ENCODE measurements at regions not wholly inside any gene's neighbourhood (a gene's known extent, or its start where the extent isn't known, plus 50 kb on each side); places are given as distances from the start of the nearest gene placed in this dataset.

- Histone ChIP-seq H3K27ac (replicated peaks) (no peak overlapping the region), H3K4me1 (no peaks in the 10 kb centered on the region), H3K4me3 (no peak overlapping the region), H3K9me3 (replicated peaks) (no peaks in the 10 kb centered on the region), H3K27me3 (ENCODE audit: low read depth) (no peaks in the 10 kb centered on the region), H3K36me3 (no peaks in the 10 kb centered on the region)
- intact Hi-C loops (cut with micrococcal nuclease) = no loop called here
- DNase-seq = no peak
- no peak for TF ChIP-seq CTCF (IDR thresholded peaks at IDR 0.05; ENCODE audit: borderline replicate concordance)
Measured at GRCh38 chr1:172946814-172947507, 103.8 kb downstream of the TNFSF18 start.

GRCh38 chr1:172948457-172948856 lies 102.3 kb downstream of the TNFSF18 start:
- Histone ChIP-seq H3K4me3 (no peak overlapping the region), H3K9me3 (replicated peaks) (no peaks in the 10 kb centered on the region), H3K4me1 (no peaks in the 10 kb centered on the region), H3K27me3 (ENCODE audit: low read depth) (no peaks in the 10 kb centered on the region), H3K36me3 (no peaks in the 10 kb centered on the region), H3K27ac (replicated peaks) (no peak overlapping the region)
- intact Hi-C loops (cut with micrococcal nuclease) = no loop called here
- TF ChIP-seq CTCF (IDR thresholded peaks at IDR 0.05; ENCODE audit: borderline replicate concordance) = no peak
- no peak for DNase-seq

GRCh38 chr1:172949096-172949495 lies 101.6 kb downstream of the TNFSF18 start:
- Histone ChIP-seq H3K27ac (replicated peaks) (no peak overlapping the region), H3K4me3 (no peak overlapping the region), H3K27me3 (ENCODE audit: low read depth) (no peaks in the 10 kb centered on the region), H3K36me3 (no peaks in the 10 kb centered on the region), H3K4me1 (no peaks in the 10 kb centered on the region), H3K9me3 (replicated peaks) (no peaks in the 10 kb centered on the region)
- intact Hi-C loops (cut with micrococcal nuclease) = no loop called here
- DNase-seq = no peak
- no peak for TF ChIP-seq CTCF (IDR thresholded peaks at IDR 0.05; ENCODE audit: borderline replicate concordance)

- Histone ChIP-seq H3K27me3 (ENCODE audit: low read depth) (no peaks in the 10 kb centered on the region), H3K27ac (replicated peaks) (no peak overlapping the region), H3K9me3 (replicated peaks) (no peaks in the 10 kb centered on the region), H3K4me3 (no peak overlapping the region), H3K4me1 (no peaks in the 10 kb centered on the region), H3K36me3 (no peaks in the 10 kb centered on the region)
- intact Hi-C loops (cut with micrococcal nuclease) = no loop called here
- no peak for DNase-seq
- TF ChIP-seq CTCF (IDR thresholded peaks at IDR 0.05; ENCODE audit: borderline replicate concordance) = no peak
Measured at GRCh38 chr1:172950528-172950927, 100.2 kb downstream of the TNFSF18 start.

GRCh38 chr1:172951730-172952365 lies 98.9 kb downstream of the TNFSF18 start:
- Histone ChIP-seq H3K27ac (replicated peaks) (no peak overlapping the region), H3K4me3 (no peak overlapping the region), H3K36me3 (no peaks in the 10 kb centered on the region), H3K9me3 (replicated peaks) (no peaks in the 10 kb centered on the region), H3K27me3 (ENCODE audit: low read depth) (no peaks in the 10 kb centered on the region), H3K4me1 (no peaks in the 10 kb centered on the region)
- no peak for TF ChIP-seq CTCF (IDR thresholded peaks at IDR 0.05; ENCODE audit: borderline replicate concordance)
- intact Hi-C loops (cut with micrococcal nuclease) = no loop called here
- no peak for DNase-seq

Measured in left ventricle myocardium inferior (tissue), 1 donor.